HG03354 (cell line): ENCODE measurements at regions not wholly inside any gene's neighbourhood (a gene's known extent, or its start where the extent isn't known, plus 50 kb on each side); places are given as distances from the start of the nearest gene placed in this dataset.
"Not testable (repeated sequence)": the region's sequence is repeated elsewhere in the genome, so short reads cannot be mapped to it uniquely, and the experiment has no call there.

Experiments used
- ATAC-seq: cut with Tn5 transposase; IDR thresholded peaks from one replicate; pipeline ENCODE4 v1.9.1; 2021; ENCODE audit warnings: mild to moderate bottlenecking; ENCODE audit not compliant: unreplicated experiment, poor library complexity, severe bottlenecking

DNA sequence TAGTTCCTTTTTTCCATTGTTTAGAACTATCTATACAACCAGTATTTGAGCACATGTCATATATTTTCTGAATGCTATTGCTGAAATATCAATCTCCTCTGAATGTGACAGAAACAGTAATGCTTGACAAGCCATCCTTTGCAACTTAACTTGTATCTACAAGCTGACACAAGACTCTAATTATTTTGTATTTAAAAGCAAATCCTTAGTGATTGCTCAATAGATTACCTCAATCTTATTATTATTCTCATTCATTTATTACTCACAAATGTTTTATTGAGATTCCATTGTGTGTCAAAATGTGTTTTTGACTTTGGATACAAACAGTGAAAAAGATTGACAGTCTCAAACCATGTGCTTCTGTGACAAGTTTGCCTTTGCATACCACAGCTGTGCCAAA lies 787.8 kb upstream of the PRR20A start:
- no peak for ATAC-seq

DNA sequence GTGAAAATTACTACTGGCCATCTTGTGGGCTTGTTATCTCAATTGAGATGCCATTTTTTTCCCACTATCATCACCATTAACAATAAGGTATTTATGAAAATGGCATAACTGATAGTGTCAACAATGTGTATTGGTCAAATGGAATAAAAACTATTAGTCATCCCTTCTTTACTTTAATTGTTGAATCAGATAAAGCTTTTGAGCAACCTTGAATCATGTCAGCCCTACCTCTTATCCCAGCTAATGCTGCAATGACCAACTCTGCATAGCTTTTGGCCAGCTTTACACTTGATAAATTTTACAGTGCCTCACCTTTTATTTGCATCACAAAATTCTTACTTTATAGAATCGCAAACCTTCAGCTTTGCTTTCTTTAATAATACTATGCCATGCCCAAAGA lies 784.0 kb upstream of the PRR20A start:
- no peak for ATAC-seq

DNA sequence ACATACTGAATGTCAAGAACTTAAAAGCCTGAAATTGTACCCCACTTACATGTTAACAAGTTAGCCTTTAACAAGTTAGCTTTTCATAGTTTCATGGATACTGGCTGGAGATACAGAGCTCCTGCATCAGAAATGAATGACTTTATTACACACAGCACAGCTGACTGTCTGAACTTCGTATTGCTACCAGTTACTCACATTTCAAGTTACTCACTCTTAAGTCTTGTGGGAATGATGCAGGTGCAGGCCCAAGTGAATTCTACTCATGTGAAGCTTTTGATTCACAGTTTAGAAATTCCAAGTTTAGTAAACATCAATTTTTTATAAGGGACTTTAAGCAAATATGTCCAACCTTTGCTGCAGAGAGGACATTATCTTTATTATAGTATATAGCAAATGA lies 762.2 kb upstream of the PRR20A start:
- ATAC-seq = no peak

DNA sequence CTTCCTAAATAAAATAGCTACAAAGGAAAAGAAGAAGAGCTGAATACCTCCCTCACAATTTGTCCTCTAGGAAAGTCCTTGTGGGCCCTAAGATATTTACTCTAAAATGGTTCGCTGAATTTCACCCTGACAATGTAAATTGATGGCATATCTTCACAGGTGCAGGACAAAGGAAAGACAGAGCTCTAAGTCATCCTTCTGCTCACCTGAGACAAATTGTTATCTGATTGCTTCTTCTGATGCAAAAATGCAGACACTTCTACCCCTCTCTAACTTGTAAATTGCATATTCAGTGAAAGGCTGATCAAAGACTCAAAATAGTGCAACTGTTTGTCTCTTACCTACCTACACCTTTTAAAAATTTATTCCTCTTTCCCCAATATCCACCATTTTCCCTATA lies 747.2 kb upstream of the PRR20A start:
- no peak for ATAC-seq

DNA sequence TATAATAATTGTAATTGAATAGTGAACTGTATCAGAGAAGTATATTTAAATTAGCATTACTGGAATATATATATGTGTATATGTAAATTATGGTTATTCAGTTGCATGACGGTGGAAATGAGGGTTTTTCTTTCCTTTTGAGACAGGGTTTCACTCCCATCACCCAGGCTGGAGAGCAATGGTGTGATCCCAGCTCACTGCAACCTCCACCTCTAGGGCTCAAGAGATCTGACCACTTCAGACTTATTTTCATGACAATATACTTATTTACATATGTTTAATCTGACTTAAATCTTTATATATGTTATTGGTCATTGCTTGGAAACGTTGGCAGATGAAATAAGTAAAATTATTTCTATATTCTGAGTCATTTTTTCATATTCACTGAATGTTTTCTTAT lies 744.4 kb upstream of the PRR20A start:
- no peak for ATAC-seq

DNA sequence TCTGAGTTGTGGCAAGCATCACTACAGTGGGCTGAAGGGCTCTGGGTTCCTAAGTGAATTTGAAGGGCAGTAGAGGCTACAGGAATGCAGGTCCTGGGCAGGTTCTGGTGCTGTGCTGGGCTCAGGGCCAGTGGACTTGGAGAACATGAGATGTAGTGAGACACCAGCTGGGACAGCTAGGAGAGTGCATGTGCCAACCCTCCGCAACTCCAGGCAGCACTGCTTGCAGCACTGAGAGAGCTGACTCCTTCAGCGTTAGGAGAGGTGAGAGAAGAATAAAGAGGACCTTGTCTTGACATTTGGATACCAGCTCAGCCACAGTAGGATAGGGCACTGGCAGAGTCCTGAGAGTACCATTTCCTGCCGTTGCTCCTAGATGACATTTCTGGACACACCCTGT lies 739.9 kb upstream of the PRR20A start:
- ATAC-seq = no peak

DNA sequence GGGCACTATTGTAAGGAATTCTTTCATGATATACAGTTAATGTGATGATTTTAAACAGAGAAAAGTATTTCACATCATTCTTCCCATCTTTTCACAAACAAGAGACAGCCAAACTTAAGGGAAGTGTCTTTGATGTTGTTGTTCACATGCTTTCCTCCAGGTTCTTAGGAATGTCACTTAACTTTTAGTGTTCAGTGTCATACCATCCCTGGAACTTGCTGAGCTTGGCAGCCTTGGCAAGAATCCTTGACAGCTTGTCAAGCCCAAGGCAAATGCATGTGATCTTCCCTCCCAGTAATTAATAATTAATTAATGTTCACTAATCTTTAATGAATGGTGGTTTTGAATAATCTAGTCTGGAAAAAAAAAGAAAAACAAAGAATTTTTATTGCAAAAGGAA lies 727.9 kb upstream of the PRR20A start:
- no peak for ATAC-seq

DNA sequence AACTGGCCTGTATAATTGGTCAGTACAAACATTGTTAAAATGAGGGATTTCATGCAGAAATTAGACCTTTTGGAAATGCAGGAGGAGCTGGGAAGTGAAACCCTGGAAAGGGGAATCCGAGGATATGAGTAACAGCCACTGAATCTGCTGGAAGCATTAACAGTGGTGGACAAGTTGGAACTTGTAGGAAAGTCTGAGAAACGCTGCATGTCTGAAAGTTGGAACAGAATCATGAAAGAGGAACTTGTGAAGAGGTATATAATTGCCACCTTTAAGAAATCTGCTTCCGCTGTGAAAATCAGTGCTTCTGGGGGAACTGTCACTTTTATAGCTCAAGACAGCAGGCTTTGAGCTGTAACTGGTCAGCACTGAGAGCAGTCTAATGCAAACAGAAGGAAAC lies 716.5 kb upstream of the PRR20A start:
- no peak for ATAC-seq

DNA sequence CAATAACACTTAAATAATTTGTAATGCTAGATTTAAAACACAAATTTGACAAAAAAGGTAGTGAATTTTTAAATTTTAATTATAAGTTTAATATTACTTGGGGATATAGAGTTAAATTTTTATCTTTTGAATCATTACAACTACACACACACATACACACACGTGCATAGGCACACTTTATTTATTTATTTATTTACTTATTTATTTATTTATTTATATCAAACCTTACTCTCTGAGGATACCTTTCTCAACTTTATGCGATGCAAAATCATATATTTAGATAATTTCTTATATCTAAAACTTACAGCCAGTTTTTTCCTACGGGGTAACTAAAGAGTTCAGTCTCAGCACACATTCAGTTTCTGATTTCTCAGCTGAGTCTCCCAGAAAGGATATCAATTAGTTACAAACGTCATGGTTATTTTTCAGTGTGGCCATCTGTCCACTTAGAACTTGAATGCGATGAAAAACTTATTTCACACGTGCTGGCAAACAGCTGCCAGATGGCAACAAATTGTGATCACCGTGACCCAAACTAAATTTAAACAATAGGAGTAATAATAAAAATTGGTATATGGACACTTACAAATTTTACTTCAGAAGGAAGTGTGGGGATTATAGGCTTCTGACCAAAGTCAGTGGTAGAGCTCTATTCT lies 683.1 kb upstream of the PRR20A start:
- no peak for ATAC-seq

DNA sequence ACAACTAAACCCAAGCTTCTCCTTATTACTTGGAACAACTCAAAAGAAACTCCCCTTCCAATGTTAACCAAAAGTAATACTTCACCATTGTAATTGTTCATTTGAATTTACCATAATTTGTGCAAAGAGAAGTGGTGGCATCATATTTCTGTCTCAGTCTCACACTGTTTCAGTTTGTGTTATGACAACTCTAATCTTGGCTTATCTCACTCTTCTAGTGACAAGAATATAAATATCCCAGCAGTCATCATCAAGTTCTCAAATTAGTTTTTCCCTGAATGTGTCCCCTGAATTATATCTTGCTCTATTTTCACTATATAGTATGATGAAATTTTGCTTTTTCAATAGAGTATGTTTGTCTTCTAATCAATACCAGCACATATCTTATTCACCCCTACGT lies 681.4 kb upstream of the PRR20A start:
- no peak for ATAC-seq

DNA sequence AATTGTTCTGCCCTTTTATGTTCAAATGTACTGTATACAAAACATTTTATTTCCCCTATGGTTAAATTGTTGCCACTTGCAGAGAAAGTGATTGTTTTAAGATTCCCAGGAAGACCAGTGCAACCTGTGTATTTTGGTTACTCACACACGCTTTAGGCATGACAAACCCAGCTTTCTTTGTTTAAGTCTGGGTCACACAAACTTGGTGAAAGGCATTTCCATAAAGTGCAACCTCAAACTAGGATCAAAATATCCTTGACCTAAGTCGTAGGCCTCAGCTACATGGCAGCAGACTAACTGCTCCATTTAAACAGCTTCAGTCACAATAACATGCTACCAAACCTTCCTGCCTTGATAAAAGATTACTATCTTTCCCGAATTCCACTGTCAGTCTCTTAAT lies 639.0 kb upstream of the PRR20A start:
- ATAC-seq = no peak

DNA sequence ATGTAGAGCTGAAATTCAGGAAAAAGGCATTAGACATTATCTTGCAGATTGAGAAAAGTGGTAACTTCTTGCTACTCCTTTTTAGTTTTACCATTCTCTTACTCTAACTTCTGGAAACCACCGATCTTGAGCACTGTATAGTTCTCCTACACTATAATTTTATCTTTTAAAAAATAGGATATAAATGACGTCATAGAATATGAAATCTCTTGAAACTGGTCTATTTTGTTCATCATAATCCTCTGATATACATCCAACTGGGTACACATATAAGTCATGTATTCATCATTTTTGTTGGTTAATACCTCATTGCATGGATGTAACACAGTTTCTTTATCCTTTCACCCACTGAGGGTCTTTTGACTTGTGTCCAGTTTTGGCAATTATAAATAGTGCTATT lies 629.9 kb upstream of the PRR20A start:
- ATAC-seq = no peak

DNA sequence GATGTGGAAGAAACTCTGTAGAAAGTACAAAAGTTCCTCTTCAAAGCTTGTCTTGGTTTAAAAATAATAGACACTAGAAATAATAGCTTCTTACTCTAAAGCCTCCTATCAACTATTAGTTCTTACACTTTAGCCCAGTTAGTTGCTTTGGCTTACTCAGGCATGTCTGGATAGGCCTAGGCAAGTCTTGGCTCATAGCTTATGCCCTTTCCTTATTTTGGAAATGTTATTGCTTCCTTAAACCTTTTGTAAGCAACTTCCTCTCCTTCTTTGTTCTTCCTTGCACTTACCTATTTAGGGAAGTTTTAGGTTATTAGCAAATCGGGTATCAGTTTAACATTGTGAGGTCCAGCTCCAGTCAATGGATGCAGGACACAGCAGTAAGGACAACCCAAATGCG lies 628.4 kb upstream of the PRR20A start:
- ATAC-seq = not testable (repeated sequence)

DNA sequence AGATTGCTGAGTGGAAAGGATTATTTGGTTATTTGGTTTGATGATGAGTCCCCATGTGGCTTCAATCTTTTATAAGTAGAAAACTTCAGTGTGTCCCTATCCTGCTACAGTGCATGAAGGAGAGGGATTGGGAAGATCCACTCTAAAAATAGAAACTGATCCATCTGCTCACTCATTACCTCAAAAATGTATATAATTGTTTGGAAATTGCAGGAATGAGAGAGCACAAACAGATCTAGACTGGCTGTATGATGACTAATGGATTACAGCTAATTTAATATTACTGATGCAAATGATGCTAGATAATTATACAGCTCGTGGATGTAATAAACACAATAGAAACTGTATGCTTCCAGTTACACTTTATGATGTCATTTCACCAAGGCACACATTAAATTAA lies 625.3 kb upstream of the PRR20A start:
- no peak for ATAC-seq

DNA sequence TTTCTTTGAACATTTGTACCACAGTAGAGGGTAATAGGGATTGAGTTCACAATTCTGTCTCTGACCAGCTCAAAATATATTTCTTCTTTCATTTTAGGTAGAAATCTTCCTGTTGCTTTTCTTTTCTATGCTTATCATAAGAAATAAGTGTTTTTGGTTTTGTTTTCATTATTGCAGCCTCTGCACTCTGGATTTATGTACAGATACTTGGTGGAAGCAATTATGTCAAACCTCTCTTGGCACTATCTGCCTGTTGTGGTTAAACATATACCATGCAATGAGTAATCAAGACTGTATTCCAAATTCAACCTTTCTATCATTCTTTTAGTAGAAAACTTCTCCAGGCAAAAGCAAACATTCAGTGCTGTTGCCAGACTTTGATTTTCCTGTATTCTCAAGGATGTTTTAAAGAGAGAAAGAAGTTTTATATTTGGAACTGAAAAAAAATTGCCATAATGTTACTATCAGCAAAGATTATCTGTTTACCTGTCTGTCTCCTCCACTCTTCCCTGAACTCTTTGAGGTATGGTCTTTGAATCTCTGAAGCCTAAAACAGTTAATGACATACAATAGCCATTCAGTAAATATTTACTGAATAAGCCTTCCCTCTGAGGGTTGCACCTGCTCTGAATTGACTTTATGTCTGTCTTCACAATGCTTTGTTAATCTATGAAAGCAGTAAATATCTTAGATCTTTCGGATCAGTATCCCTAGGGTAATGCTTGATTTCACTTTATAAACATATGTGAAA lies 612.5 kb upstream of the PRR20A start:
- ATAC-seq = no peak

DNA sequence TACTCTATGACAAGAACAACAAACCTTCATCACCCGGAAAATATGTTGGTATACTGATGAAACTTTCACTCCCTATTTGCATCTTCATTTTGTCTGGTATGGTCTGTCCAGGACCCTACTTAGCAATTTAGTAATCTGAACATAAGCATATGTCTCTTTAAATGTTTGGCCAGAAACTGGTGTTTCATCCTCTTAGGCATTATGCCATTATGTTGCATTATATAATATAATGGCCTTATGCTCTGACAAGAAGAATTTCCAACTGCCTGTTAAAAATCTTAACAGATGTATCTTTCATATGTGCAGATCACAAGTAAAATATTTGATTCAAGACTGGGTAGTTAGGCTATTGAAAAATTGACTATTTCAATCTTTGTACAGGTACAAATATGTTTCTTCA lies 610.6 kb upstream of the PRR20A start:
- no peak for ATAC-seq

DNA sequence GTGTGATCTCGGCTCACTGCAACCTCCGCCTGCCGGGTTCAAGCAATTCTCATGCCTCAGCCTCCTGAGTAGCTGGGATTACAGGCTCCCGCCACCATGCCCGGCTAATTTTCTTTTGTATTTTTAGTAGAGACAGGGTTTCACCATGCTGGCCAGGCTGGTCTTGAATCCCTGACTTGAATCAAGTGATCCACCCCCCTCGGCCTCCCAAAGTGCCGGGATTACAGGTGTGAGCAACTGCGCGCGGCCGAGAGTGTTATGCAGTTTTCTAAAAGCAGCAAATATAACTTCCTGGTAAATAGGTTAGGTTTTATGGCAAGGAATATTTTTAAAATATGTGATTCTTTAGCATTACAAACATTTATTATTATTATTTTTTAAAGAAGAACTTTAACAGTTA lies 592.8 kb upstream of the PRR20A start:
- ATAC-seq = not testable (repeated sequence)

DNA sequence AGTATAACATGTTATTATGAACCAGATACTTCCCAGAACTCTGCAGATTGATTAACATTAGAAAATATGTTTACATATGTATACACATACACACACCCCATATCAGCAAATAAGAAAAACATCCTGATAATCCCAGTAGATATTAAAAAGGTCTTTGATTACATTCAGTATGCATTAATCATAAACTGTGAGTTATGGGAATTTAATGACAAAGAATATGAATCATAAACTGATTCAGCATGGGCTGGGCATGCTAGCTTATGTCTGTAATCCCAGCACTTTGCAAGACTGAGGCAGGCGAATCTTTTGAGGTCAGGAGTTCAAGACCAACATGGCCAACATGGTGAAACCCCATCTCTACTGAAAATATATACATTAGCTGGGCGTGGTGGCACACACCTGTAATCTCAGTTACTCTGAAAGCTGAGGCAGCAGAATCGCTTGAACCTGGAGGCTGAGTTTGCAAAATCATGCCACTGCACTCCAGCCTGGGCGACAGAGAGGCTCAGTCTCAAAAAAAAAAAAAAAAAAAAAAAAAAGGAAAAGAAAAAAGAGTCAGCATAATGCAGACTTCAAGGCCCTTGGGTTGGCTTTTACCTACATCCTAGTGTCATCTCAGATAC lies 581.9 kb upstream of the PRR20A start:
- no peak for ATAC-seq

DNA sequence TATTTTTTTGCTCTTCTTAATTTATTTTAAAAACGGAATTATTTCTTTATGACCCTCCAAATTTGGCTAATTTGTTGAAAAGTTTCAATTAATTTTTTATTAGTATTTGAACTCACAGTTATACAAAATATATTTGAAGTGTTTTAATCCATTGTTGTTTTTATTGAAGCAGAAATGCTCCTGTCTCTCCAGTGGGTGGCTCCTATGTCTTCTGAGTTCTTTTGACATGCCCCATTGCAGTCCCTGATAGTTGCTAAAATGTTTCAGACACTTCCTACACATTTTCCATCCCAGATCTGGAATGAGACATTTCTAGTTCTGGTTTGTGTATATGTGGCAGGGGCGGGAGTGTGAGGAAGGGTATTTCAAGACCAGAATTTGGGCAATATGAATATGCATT lies 579.4 kb upstream of the PRR20A start:
- ATAC-seq = no peak

DNA sequence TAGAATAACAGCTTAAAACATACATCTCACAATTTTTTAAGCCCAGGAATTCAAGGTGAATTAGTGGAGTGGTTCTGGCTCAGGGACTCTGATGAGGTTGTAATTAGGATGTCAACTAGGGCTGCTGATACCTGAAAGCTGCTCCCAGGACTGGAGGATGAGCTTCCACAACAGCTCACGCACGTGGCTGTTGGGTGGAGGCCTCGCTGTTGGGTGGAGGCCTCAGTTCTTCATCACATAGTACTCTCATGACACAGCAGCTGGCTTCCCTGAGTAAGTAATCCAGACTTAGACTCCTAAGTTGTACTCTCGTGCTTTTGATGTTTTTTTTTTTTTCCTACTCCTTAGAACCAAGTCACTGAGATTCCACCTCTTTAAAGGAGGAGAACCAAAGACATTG lies 577.1 kb upstream of the PRR20A start:
- no peak for ATAC-seq

DNA sequence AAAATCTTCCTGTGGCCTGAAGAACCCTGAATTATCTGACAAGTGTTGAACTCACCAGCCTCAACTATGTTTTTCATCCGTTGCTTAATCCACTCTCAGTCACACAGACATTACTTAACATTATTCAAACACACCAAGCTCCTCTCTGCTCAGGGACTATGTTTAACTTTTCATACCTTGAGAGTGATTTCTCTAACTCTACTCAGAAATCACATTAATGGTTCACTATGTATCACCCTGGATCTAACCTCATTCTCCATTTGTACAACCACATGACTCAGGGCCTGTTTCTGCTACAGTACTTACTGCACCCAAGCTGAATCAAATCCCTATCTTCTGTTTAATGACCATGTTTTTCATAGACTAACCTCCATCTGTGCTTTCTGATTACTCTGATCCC lies 553.7 kb upstream of the PRR20A start:
- ATAC-seq = no peak
